Posterior vena cava (tissue), 2 donors: ENCODE measurements at regions not wholly inside any gene's neighbourhood (a gene's known extent, or its start where the extent isn't known, plus 50 kb on each side); places are given as distances from the start of the nearest gene placed in this dataset.
"Not testable (repeated sequence)": the region's sequence is repeated elsewhere in the genome, so short reads cannot be mapped to it uniquely, and the experiment has no call there.

Source experiments
- DNase-seq: peaks from one replicate; pipeline ENCODE4 v3.0.0-alpha.2; 2020; ENCODE audit warnings: low spot score
- intact Hi-C, 2 donors: fragments of 100-400 bp; cut with DNase I; formaldehyde crosslinking; loops; one replicate each; pipeline versions ENCODE4 v1.14.1 to v1.14.2; 2022 to 2023
- donor health status: DM: yes; HTN: yes; CAD: no.
- donor health status: DM: yes; HTN: yes; CAD: no.

DNA sequence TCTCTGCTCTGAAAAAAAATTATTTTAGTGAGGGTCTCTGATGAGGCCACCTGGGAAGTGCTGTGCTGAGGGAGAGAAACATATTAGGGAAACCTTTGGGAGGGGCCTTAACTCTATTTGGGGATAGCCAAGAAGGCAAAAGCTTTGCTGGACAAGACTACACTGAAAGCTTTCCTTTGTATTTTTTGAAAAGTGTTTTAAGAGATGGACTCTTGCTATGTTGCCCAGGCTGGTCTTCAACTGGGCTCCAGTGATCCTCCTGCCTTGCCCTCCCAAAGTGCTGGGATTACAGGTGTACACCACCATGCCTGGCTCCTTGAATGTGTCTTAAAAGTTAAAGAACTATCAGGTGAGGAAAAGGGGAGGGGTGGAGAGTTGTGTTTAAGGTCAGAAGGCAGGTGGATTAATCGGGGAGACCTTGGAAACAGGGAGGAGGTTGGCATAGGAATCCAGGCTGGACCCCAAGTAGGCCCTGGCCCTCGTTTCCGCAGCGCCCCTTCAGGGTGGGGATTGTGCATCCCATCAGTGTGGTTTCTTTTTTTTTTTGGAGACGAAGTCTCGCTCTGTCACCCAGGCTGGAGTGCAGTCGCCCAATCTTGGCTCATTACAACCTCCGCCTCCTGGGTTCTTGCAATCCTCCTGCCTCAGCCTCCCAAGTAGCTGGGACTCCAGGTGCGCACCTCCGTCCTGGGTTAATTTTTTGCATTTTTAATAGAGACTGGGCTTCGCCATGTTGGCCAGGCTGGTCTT is 92.1 kb downstream of the MYCN start:
- intact Hi-C loops, result loop anchor here in 1 of 2 donors (10.0 kb wide), 1 partner anchor 1758 kb away; no protein-coding TSS in a partner anchor
- no peak for DNase-seq

DNA sequence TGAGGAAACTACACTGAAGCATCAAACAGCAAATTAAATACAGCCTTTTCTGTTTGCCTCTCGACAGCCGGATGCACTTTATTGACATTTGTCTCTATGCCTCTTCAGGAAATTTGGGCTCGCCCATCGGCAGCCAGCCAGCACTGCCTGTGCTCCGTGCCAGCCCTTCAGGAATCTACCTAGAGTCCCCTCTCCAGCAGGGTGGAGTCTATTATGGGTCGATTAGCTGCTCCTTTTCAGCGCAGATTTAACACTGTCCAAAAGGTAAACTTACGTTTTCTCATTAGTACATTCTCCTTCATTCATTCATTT is 91.5 kb downstream of the MYCN start:
- intact Hi-C loops, result loop anchor here in 1 of 2 donors (10.0 kb wide), 1 partner anchor 1757 kb away; no protein-coding TSS in a partner anchor

GRCh38 chr2:16031058-16031847 is 90.9 kb downstream of the MYCN start:
- no peak for DNase-seq
- intact Hi-C loops, result loop anchor here in 1 of 2 donors (10.0 kb wide), 1 partner anchor 1756 kb away; no protein-coding TSS in a partner anchor

More for the DNA sequence above, 91.5 kb downstream of the MYCN start:
- no peak for DNase-seq

DNA sequence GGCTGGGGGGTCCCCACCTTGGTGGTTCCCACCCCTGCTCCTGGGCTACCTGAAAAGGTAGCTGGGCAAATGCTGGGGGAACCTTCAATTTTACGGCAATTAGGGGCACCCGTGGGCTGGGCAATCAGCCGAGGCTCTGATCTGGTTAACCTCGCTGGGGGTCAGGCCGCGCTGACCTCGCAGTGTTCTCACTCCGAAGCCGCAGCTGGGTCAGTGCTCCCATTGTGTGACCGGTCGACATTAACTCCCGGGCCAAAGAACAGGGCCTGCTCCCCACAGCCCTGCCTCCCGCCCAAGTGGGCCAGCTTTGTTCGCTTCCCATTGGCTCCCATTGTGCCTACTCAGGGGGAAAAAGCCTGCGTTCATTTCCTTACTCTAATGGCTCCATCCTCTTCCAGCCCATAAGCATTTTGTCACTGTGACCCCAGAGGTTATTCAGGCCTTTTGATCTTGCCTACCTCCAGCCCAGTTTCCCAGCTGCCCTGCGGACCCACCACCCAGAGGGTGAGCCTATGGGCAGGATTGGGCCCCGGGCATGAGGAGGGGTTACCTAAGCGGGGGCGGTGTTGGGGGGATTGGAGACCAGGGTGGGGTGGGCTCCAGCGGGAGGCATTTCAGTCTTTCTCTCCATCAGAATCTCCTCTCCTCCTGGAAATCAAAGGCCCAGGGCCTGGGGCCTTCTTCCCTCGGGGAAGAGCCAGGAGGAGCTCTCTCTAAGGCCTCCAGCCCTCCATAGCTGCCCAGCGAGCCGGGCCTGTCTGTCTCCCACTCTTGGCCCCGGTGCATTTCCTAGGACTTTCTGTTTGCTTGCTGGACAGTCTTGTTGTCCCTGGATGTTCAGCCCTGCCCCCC is 90.1 kb downstream of the MYCN start:
- intact Hi-C loops, result loop anchor here in 1 of 2 donors (10.0 kb wide), 1 partner anchor 1756 kb away; no protein-coding TSS in a partner anchor
- no peak for DNase-seq

DNA sequence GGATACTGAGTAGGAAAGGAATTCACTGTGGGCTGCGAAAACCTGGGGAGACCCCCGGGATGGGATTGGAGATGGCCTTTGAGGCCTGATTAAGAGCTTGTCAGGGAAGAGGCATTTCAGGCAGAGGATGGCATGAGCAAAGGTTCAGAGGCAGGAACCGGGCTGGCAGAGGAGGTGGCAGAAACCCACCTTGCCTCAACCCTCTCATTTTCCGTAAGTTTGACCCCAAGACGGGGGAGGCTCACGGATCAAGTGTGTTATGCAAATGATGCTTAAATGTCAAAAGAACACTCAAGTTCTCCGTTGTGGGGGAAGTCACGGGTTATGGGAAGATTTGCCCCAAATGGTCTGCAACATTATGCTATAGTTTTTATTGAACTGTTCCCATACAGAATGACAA is 88.3 kb downstream of the MYCN start:
- no peak for DNase-seq
- intact Hi-C loops, result no loop called here

GRCh38 chr2:16026816-16027501 is 86.6 kb downstream of the MYCN start:
- DNase-seq, result no peak
- intact Hi-C loops, result no loop called here

GRCh38 chr2:16025876-16026640 is 85.7 kb downstream of the MYCN start:
- intact Hi-C loops, result no loop called here
- no peak for DNase-seq

DNA sequence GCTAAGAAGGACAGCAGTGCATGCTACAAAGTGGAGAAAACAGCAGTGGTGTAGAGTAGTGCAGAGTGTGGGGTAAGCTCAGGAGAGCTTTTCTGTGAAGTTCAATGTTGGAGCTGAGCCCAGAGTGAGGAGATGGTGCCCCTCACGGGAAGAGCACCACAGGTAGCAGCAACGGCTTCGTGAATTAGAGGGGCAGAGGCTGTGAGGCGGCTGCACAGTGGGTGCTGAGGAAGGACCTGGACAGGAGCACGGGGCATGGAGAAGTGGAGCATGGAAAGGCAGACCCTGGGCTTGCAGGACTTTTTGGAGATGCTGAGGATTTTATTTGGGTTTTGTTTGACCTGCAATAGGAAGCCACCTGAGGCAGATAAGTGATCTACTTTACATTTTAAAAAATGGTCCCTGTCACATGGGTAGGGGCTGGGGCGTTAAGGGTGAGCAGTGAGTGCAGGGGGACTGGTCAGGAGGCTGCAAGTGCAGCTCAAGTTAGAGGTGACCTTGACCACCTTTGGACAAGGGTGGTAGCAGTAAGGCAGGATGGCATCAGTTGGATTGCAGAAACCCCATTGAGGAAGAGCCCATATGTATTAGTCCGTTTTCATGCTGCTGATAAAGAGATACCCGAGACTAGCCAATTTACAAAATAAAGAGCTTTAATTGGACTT is 85.0 kb downstream of the MYCN start:
- intact Hi-C loops, result no loop called here
- no peak for DNase-seq

DNA sequence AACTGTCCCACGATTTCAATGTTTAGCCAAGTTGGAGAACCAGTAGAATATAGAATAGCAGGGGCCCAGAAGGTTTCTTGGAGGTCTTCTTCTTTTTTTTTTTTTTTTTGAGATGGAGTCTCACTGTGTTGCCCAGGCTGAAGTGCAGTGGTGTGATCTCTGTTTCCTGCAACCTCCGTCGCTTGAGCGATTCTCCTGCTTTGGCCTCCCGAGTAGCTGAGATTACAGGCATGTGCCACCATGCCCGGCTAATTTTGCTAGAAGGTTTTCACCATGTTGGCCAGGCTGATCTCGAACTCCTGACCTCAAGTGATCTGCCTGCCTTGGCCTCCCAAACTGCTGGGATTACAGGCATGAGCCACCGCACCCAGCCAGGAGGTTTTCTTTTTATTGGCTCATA is 84.3 kb downstream of the MYCN start:
- intact Hi-C loops, DNase-seq: not testable (repeated sequence)

DNA sequence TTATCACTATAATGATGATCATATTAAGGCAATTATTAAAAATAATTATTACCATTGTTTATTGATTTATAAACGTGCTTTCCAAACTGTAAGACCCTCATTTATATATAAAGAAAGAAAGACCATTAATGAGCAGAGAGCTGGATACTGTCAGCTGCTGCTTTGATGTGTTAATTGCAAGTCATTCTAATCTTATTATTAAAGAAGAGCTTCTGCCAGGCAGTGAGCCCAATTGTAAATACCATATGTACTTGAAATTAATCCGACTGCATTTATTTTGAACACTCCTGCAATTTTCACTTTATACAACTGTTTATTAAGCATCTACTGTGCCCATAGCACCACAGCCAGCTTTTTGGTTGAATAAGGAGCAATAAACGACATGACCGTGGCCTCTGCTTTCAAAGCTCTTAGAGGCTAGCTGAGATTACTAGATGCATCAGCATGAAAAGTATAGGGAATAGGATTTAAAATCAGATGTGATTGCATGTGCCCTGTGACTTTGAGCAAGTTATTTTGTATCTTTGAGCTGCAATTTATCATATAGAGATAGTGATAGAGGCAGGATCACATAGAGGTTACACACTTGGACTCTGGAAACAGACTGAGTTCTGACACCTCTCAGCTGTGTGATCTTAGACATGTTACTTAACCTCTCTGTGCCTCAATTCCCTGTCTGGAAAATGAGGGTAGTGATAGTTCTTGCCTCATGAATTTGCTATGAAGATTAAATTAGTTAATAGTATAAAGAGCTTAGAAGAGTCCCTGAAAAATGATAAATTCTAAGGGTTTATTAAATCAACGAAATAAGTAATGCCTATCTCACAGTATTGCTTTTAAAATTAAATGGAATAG is 83.4 kb downstream of the MYCN start:
- DNase-seq, result no peak
- intact Hi-C loops, result no loop called here

DNA sequence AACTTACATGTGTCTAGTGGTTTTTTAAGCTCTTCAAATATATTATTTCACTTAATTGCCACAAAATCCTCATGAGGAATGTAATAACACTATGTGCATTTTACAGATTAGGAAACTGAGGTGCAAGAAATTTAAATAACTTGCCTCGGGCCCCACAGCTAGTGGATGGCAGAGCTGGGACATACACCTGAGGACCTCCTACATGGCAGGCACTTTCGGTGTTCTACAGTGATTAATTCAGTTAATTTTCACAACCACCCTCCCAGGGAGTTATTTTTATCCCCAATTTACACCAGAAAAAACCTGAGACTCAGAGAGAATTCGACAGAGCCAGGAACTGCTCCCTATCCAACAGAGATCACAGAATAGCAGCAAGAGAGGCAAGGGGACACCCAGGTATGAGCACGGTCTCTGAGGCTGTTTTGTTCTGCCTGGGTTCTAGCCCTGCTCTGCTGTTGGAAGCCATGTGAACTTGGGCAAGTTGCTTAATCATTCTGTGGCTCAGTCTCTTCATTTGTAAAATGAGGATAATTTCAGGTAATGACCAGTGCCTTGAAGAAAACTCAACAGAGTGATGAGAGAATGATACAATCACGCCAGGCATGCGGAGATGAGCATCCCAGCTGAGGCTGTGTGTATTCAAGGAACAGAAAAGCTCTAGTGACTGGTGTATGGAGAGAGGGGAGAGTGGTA is 82.3 kb downstream of the MYCN start:
- DNase-seq, result no peak
- intact Hi-C loops, result no loop called here

DNA sequence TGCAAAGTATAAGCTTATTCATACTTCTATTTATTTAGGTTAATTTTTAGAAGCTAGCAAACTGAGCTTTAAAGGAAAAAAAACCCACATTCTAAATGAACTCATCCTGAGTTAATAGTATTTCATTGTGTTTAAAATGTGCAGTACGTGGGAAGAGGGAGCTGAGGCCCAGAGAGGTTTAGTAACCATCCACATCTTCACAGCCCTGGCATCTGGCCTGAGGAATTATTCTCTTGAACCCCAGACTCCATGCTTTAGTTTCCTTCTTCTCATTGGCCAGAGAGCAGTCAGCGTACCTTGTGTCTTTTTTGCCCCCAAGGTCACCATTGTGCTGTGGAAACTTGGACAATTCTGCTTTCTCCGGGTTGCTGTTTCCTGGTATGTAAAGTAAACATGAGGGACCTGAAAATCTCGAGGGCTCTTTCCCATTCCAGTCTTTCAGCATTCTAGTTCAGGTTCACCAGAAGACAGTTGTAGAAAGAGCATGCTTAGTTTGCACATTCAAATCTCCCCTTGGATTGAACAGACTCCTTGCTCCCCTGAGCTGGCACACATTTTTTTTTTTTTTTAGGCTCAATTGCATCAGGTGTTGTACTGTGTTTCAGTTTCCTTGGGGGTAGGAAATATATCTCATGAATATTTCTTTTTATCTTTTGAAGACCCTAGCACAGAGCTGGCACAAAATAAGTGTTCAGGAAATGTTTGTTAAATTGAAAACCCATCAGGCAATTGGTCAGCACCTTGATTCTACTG is 81.4 kb downstream of the MYCN start:
- intact Hi-C loops, result no loop called here
- no peak for DNase-seq

DNA sequence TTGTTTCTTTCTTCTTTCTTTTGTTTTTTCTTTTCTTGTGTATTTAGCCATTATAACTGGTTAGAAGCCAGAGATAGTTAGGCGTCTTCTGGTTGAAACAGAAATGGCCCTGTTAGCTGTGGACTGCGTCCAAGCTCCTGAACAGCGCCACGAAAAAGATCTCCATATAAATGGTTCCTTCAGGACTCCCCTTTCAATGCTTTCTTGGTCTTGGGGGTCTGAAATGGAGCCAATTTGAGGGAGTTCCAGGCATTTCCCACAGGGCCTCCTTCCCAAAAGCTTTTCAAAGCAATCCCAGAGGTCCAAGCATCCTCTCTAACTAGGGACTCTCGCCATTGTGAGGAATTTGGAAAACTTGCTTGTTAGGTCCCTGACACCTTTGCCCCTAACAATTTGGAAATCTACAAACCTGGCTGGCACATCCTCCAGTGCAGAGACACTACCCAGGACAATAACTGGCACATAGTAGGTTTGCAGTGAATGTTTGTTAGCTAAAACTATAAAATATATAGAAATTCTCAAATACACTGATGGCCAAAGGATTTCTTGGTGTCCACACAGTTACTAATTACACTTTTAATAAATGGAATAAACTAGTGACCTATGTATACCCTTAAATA is 80.1 kb downstream of the MYCN start:
- DNase-seq, result no peak
- intact Hi-C loops, result no loop called here

DNA sequence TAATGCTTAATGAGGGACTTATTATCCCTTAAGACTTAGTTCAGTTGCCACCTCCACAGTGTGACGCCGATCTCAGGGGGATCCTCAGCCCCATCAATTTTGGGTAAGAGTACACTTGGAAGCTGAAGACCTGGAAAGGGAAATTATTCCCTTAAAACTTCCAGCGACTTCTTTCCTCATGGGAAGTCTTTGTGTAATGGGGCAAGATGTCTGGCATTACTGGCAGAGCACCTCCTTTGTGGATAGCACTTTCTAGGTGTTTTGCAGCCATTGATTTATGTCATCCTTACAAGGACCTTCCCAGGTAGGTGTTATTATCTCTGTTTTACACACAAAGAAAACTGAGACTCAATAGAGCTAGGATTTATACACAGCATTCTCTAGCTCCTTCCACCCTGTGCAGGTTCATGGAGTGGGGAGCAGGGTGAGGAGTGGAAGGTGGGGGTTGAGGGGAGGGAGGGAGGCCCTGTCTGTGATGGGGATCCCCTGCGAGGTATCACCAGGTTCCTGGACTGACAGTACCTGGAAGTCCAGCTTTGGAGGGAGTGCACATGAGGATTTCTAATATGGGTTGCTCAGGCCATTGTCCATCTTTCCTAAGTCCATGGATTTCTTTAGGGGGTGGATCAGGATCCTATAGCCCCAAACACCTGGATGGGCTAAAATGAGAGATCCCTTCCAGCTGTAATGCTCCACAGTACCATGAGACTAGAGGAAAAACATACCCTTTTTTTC is 79.4 kb downstream of the MYCN start:
- intact Hi-C loops, result no loop called here
- DNase-seq, result no peak

DNA sequence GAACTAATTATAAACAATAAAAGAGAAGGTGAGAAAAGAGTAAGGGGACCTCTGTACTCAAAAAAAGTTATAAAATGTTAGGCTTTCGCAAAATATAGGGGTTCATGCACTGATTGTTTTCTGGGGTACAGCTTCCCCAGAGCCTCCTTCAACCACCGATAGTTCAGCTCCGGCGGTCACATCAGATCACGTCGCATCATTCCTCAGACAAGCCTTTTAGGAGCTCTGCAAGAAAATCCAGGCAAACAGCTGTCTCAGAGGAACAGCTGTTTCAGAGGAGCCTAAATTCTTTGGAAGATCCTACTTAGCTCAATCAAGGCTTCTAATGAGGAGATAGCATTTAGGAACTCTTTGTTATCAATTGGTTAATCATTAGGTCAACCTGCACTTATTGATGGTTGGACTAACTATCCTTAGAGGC is 78.7 kb downstream of the MYCN start:
- no peak for DNase-seq
- intact Hi-C loops, result no loop called here
